Skeletal muscle satellite cell (primary cell): ENCODE measurements at regions not wholly inside any gene's neighbourhood (a gene's known extent, or its start where the extent isn't known, plus 50 kb on each side); places are given as distances from the start of the nearest gene placed in this dataset.

ENCODE experiments used
- H3K27me3 ChIP-seq: 2 replicates; pipeline ENCODE4 v1.7.0; 2013; ENCODE audit warnings: low read length; ENCODE audit not compliant: control insufficient read depth, insufficient read depth
- H3K36me3 ChIP-seq: 2 replicates; pipeline ENCODE4 v1.7.0; 2013; ENCODE audit warnings: mild to moderate bottlenecking, control low read depth, low read length; ENCODE audit not compliant: insufficient read depth
- H3K4me1 ChIP-seq: 2 replicates; pipeline ENCODE4 v1.7.0; 2013; ENCODE audit warnings: low read length; ENCODE audit not compliant: control insufficient read depth, insufficient read depth
- H3K4me2 ChIP-seq: 2 replicates; pipeline ENCODE4 v1.7.0; 2013; ENCODE audit warnings: mild to moderate bottlenecking, low read length
- H3K4me3 ChIP-seq: 2 replicates; pipeline ENCODE4 v1.7.0; 2013; ENCODE audit warnings: low read length
- H3K9ac ChIP-seq: 2 replicates; pipeline ENCODE4 v1.7.0; 2013; ENCODE audit warnings: mild to moderate bottlenecking, low read depth, low read length, moderate library complexity
- H3K9me3 ChIP-seq: replicated peaks from 2 replicates; pipeline ENCODE4 v1.7.0; 2013; ENCODE audit warnings: mild to moderate bottlenecking, control low read depth, low read length

DNA sequence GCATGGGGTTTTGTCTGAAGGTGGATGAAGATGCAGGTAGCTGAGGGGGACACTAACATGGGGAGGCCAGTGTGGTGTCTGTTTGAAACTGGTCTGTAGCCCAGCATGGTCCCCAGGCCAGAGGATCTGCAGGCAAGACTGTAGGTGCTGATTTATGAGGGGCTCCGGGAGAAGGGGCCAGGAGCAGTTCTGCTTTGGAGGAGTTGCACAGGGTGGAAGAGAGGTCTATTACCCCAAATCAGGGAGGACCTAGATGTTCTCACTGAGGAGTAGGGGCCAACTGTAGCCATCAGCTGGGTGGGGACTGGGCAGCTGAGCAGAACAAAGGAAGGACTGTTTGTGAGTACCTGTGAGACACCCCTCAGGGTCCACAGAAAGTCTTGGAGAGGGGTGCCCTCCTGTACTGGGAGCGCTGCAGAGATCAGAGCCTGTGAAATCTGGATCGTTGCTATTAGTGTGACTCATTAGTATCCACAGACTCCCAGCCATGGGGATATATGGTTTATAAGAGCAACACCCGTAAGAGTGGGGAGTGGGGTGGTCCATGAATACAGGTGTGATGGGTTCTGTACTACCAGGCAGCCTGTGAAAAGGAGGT lies 64.3 kb upstream of the IRF2BP2 start:
- no peaks in the 10 kb centered on the region for H3K9me3 ChIP-seq
- no peak overlapping the region for H3K4me3 ChIP-seq
- H3K4me1 ChIP-seq = peaks cover 6% of the 10 kb centered on the region
- no peak overlapping the region for H3K4me2 ChIP-seq
- H3K36me3 ChIP-seq = no peaks in the 10 kb centered on the region
- H3K27me3 ChIP-seq = no peaks in the 10 kb centered on the region
- no peak overlapping the region for H3K9ac ChIP-seq

DNA sequence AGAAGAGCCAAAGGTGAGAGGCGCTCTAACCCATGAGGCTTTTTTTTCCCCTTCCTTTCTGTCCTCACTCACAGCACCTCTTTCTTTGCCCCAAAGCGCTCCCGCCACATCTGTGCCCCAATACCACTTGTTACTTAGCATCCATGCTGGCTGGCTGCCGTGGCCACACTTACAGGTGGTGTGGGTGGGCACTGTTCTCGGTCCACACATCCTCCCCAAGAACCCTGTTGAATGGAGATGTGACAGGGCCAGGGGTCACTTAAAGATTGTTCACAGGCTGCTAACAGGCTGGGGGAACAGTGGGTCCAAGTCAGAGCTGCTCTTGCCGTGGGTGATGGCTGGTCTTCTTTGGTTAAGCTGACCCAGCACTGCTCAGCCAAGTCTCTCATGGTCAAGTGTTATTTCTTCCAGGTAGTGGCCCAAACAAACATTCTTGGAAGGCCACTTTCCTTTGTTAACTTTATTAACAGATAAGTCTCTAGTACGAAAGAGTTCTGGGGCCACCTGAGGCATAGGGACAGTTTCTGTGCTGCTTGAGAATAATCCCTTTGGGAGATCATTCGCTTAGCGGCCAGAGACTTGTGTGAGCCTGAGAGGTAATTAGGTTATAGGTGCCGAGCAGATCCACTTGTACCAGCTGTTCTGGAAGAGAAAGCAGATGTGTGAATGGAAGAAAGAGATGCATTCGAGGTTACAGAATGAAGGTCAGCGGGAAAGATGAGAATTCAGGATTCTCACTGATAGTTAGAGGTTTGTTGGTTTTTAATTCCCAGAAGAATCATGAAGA lies 62.6 kb upstream of the IRF2BP2 start:
- Histone ChIP-seq H3K27me3 (no peaks in the 10 kb centered on the region), H3K4me2 (no peak overlapping the region), H3K4me1 (peaks cover 6% of the 10 kb centered on the region), H3K4me3 (no peak overlapping the region), H3K36me3 (no peaks in the 10 kb centered on the region), H3K9me3 (no peaks in the 10 kb centered on the region), H3K9ac (no peak overlapping the region)

DNA sequence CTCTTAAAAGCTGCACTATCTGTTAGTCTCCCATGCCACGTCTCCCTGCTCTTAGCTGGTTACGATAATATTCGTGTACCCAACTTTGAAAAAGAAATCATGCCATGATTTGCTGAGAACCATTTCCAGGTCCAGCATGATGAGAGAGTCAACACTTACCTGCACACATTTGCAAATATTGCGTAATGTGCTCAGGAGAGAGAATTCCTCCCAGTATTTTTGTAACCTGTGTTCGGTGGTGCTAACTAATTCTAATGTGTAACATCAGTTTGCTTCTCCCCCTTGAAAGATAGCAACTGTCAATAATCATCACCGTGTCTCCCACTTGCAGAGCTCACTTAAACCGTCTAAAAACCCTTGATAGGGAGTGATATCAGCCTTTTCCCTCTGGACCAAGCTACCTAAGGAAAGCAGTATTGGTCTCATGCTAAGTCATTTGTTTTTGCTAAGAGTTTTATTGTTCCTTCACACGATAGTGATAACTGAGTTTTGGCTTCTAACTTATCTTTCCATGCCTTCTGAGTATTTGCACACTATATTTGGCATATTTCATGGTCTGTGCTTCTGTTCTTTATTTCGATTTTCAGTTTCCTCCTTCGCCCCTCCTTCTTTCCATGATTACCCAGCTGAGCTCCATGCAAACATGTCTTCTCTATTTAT lies 61.1 kb upstream of the IRF2BP2 start:
- H3K4me1 ChIP-seq = peaks cover 6% of the 10 kb centered on the region
- H3K36me3 ChIP-seq = no peaks in the 10 kb centered on the region
- H3K27me3 ChIP-seq = no peaks in the 10 kb centered on the region
- no peak overlapping the region for H3K4me2 ChIP-seq
- no peak overlapping the region for H3K4me3 ChIP-seq
- H3K9ac ChIP-seq = no peak overlapping the region
- no peaks in the 10 kb centered on the region for H3K9me3 ChIP-seq

DNA sequence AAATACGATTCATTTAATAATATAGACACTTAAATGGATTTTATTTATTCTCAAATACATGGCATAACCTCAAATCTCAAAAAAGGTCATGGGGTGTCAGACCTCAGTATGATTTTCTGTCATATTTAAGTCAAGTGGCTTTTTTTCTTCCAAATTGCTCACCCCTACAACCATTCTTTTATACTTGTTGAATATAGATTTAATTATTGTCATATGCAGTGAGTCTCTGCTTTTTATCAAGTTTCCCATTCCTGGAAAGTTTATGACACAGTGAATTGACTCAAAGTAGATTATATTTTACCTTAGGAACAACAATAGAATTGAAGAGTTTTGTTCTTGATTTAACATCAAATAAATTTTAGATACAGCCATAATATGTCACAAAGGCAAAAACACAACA lies 59.5 kb upstream of the IRF2BP2 start:
- H3K36me3 ChIP-seq = no peaks in the 10 kb centered on the region
- H3K4me1 ChIP-seq = no peaks in the 10 kb centered on the region
- no peaks in the 10 kb centered on the region for H3K9me3 ChIP-seq
- no peaks in the 10 kb centered on the region for H3K27me3 ChIP-seq
- H3K9ac ChIP-seq = no peak overlapping the region
- H3K4me2 ChIP-seq = no peak overlapping the region
- no peak overlapping the region for H3K4me3 ChIP-seq

DNA sequence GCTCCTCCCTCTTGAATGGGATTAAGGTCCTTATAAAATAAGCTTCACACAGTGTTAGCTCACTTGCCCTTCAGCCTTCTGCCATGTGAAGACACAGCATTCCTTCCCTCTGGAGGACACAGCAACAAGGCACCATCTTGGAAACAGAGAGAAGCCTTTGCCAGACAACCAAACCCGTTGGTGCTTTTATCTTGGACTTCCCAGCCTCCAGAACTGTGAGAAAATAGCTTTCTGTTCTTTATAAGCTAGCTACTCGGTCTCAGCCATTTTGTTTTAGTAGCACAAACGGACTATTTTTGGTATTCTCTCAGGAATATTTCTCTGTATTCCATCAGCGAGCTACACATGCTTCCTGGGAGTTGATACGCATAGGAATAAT lies 58.6 kb upstream of the IRF2BP2 start:
- no peaks in the 10 kb centered on the region for H3K36me3 ChIP-seq

DNA sequence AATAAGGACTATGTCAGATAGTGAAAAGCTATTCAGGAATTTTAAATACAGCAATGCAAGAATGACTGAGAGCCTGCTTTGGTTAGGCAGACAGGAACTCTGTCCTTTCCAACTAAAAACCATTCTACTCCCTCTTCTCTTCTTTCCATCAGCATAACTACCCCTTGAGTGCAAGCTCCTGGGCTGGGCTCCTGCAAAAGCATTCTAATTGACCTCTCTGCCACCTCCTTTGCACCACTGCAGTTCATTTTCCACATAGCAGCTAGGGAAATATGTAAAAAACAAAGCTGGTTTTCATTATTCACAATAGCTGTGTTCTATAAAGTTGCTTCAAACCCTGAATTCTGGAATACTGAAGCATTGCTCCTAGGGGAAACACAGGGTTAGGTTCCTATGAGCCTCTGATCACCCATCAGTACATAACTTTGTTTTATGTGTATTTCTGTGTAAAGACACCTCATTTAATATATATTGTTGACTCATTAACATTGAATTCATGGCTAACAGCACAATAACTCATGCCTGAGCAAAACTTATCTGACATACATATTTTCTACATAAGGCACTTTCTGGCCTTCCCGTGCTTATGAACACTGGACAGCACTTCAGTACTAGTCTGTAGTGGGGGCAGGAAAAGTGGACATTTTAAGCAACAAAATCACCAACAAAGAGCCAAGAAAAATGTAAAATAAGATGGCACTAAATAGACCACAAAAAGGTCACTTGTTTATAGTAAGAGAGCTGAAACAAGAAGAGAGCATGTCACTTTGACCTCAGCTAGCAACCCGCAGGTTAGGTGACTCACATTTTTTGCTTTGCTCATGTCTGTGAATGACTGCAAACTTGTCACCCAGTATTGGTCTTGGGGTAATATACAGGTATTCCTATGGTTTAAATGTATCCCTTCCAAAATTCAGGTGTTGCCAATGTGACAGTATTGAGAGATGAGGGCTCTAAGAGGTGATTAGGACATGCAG lies 57.9 kb upstream of the IRF2BP2 start:
- no peaks in the 10 kb centered on the region for H3K9me3 ChIP-seq
- H3K4me2 ChIP-seq = no peak overlapping the region
- H3K4me1 ChIP-seq = no peaks in the 10 kb centered on the region
- H3K36me3 ChIP-seq = no peaks in the 10 kb centered on the region
- no peaks in the 10 kb centered on the region for H3K27me3 ChIP-seq
- H3K9ac ChIP-seq = no peak overlapping the region
- no peak overlapping the region for H3K4me3 ChIP-seq

More for the DNA sequence above, 58.6 kb upstream of the IRF2BP2 start:
- no peaks in the 10 kb centered on the region for H3K9me3 ChIP-seq
- H3K4me2 ChIP-seq = no peak overlapping the region
- no peak overlapping the region for H3K9ac ChIP-seq
- no peaks in the 10 kb centered on the region for H3K4me1 ChIP-seq
- no peaks in the 10 kb centered on the region for H3K27me3 ChIP-seq
- no peak overlapping the region for H3K4me3 ChIP-seq

DNA sequence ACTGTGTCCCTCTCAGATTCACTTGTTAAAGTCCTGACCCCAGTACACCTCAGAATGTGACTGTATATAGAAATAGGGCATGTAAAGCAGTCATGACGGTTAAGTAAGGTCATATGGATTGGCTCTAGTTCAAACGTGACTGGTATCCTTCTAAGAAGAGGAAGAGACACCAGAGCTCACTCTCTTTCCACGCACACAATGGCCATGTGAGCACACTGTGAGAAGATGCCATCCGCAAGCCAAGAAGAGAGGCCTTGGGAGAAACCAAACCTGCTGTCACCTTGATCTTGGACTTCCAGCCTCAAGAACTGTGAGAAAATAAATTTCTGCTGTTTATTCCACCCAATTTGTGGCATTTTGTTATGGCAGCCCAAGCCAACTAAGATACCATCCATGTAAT lies 56.8 kb upstream of the IRF2BP2 start:
- Histone ChIP-seq H3K27me3 (no peaks in the 10 kb centered on the region), H3K4me3 (no peak overlapping the region), H3K4me1 (no peaks in the 10 kb centered on the region), H3K36me3 (no peaks in the 10 kb centered on the region), H3K4me2 (no peak overlapping the region), H3K9ac (no peak overlapping the region), H3K9me3 (no peaks in the 10 kb centered on the region)

DNA sequence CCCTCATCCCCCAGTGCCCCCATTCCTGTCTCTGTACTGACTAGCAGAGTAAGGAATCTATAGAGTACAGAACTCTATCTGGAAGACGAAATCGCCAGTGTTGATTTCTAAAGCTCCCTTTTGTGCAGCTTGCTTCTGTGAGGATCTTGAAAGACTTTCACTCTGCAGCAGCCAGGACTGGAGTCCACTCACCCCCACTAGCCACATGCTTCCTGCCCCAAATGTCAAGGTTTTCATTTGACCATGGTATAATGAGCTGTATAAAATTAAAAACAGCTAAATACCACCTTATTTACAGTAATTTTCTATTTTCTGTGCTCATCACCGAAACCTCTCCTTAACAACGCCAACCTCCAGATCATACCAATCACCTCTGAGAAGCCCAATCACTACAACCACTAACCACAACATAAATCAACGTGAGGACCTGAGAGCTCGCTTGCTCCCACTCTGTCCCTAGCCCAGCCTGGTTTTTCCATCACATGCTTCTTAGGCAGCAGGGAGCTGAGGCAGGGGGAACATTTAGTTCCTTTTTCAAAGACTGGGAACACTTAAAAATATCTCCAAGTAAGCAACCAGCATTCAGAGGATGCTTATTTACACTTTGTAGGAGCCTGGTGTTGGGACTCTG lies 56.1 kb upstream of the IRF2BP2 start:
- no peak overlapping the region for H3K9ac ChIP-seq
- H3K4me3 ChIP-seq = no peak overlapping the region
- H3K4me2 ChIP-seq = no peak overlapping the region
- no peaks in the 10 kb centered on the region for H3K4me1 ChIP-seq
- no peaks in the 10 kb centered on the region for H3K9me3 ChIP-seq
- no peaks in the 10 kb centered on the region for H3K36me3 ChIP-seq
- H3K27me3 ChIP-seq = no peaks in the 10 kb centered on the region

DNA sequence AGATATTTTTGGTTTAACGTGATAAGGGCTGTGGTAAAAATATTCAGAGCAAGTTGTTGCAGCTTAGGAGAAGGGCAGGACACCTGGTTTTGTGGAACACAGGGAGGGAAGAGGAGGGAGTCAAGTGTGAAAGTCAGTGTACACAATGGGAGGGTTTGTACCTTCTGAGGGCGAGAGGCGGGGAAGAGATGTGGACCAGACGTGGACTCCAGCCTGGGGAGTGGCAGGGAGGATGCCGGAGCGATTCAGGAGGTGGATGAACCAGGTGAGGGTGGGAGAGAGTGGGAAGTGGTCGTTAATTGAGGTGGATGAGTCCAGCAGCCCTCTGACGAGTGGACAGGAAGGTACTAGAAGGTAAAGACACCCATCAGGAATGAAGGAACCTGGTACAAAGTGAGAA lies 52.2 kb upstream of the IRF2BP2 start:
- Histone ChIP-seq H3K36me3 (no peaks in the 10 kb centered on the region), H3K9me3 (no peaks in the 10 kb centered on the region), H3K4me2 (no peak overlapping the region), H3K4me1 (peaks cover 29% of the 10 kb centered on the region), H3K27me3 (no peaks in the 10 kb centered on the region), H3K9ac (no peak overlapping the region), H3K4me3 (no peak overlapping the region)

DNA sequence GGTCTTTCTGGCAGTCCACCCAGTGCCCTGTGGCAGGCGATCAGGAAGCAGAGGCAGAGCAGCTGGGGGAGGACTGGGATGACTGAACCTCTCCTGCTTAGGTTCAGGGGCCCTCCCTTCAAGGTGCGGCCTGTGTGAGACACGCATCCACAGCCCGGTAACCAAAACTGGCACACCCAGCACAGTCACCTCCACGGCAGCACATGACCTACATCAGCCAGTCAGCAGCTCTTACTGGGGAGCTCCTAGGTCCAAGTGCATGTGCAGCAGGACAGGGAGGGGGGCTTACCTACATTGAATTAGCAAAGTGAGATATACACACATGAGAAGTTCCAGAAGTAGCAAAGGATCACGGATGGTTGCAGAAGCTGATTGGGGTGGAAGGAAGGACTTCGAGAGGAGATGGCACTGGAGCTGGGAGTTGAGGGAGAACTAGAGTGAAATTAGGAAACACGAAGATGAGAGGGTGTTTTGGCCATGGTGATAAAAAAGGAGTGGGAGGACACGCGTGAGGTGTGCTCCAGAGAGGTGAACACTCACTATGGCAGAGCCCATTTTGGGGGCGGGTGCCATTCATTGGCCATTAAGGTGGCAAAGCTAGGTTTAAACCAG lies 51.4 kb upstream of the IRF2BP2 start:
- peaks cover 36% of the 10 kb centered on the region for H3K4me1 ChIP-seq
- H3K9me3 ChIP-seq = no peaks in the 10 kb centered on the region
- no peaks in the 10 kb centered on the region for H3K27me3 ChIP-seq

More for the DNA sequence above, 51.4 kb upstream of the IRF2BP2 start:
- Histone ChIP-seq H3K4me3 (no peak overlapping the region), H3K9ac (no peak overlapping the region), H3K4me2 (no peak overlapping the region), H3K36me3 (no peaks in the 10 kb centered on the region)
